Vagina (tissue), 2 donors: ENCODE measurements at regions not wholly inside any gene's neighbourhood (a gene's known extent, or its start where the extent isn't known, plus 50 kb on each side); places are given as distances from the start of the nearest gene placed in this dataset.

Experiments
- DNase-seq, 2 donors: peaks; one replicate each; pipeline ENCODE4 v3.0.0-alpha.2; 2017; ENCODE audit errors: extremely low spot score in 2 of 2
- H3K27ac ChIP-seq: fragments of 200-600 bp; sonication (generic); one replicate; pipeline ENCODE4 v1.5.1; 2019
- H3K27me3 ChIP-seq: fragments of 200-600 bp; sonication (generic); one replicate; pipeline ENCODE4 v1.5.1; 2019
- H3K36me3 ChIP-seq, 2 donors: fragments of 200-600 bp; sonication (generic); one replicate each; pipeline ENCODE4 v1.5.1; 2017 to 2019
- H3K4me1 ChIP-seq: fragments of 200-600 bp; sonication (generic); one replicate; pipeline ENCODE4 v1.5.1; 2019
- H3K4me3 ChIP-seq, 2 donors: fragments of 200-600 bp; sonication (generic); 1 replicate in 1 of 2; 2 replicates in 1 of 2; pipeline ENCODE4 v1.5.1; 2016 to 2019
- H3K9me3 ChIP-seq: fragments of 200-600 bp; sonication (generic); one replicate; pipeline ENCODE4 v1.5.1; 2019
- POLR2A ChIP-seq, 2 donors: fragments of 450-650 bp; IDR thresholded peaks; one replicate each; pipeline ENCODE4 v1.6.1; 2017; ENCODE audit warnings: antibody characterized with exemption in 2 of 2, mild to moderate bottlenecking in 2 of 2, moderate library complexity in 2 of 2
- POLR2AphosphoS5 ChIP-seq, 2 donors: sonication (generic); formaldehyde crosslinking; IDR thresholded peaks; one replicate each; pipeline ENCODE4 v1.9.0; 2017; ENCODE audit warnings: antibody characterized with exemption in 2 of 2, mild to moderate bottlenecking in 2 of 2, low read depth in 1 of 2; ENCODE audit not compliant: insufficient read depth in 1 of 2
- intact Hi-C: fragments of 100-400 bp; cut with DNase I; formaldehyde crosslinking; loops from one replicate; pipeline ENCODE4 v1.15.1; 2023
- TF ChIP-seq, protein P1 (sequence below), 3 experiments: fragments of 450-650 bp in 2 of 3; fragments of 200-600 bp in 1 of 3; sonication (generic) in 1 of 3; IDR thresholded peaks; one replicate each; pipeline ENCODE4 v1.5.1; 2017 to 2019; ENCODE audit warnings: antibody characterized with exemption in 3 of 3, mild to moderate bottlenecking in 2 of 3, moderate library complexity in 2 of 3

DNA sequence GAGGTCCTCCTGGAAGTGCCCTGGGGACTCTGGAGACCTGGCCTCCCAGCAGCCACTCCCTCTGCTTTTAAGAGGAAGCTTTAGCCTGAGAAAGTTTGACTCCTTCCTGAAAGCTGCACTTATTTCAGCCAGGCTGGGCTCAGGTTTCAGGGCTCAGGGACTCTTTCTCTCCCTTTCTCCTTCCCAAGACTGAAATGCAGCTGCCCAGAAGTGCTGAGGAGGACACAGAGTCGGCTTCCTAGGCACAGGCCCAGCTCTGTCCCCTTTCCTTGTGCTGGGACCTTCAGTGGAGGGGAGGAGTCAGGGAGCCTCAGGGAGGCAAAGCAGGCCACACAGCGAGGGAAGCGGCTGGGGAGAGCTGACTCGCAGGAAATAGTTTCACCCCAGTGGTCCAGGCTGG lies 137.3 kb downstream of the NAV1 start:
- H3K27ac ChIP-seq, result peak overlapping the region; percentile 8
- peaks cover 24% of the 10 kb centered on the region for H3K4me1 ChIP-seq
- no peaks in the 10 kb centered on the region for H3K9me3 ChIP-seq
- DNase-seq, result no peak
- H3K4me3 ChIP-seq, result no peak overlapping the region
- no peaks in the 10 kb centered on the region for H3K36me3 ChIP-seq
- no peaks in the 10 kb centered on the region for H3K27me3 ChIP-seq
- intact Hi-C loops, result no loop called here
- no peak for TF ChIP-seq POLR2AphosphoS5 (IDR thresholded peaks at IDR 0.05; ENCODE audit: insufficient read depth in 1 of 2, low read depth in 1 of 2)
- TF ChIP-seq POLR2A (IDR thresholded peaks at IDR 0.05), result no peak
- TF ChIP-seq, protein P1, sequence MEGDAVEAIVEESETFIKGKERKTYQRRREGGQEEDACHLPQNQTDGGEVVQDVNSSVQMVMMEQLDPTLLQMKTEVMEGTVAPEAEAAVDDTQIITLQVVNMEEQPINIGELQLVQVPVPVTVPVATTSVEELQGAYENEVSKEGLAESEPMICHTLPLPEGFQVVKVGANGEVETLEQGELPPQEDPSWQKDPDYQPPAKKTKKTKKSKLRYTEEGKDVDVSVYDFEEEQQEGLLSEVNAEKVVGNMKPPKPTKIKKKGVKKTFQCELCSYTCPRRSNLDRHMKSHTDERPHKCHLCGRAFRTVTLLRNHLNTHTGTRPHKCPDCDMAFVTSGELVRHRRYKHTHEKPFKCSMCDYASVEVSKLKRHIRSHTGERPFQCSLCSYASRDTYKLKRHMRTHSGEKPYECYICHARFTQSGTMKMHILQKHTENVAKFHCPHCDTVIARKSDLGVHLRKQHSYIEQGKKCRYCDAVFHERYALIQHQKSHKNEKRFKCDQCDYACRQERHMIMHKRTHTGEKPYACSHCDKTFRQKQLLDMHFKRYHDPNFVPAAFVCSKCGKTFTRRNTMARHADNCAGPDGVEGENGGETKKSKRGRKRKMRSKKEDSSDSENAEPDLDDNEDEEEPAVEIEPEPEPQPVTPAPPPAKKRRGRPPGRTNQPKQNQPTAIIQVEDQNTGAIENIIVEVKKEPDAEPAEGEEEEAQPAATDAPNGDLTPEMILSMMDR (IDR thresholded peaks at IDR 0.05), result no peak

GRCh38 chr1:201676641-201677040 lies 137.7 kb downstream of the NAV1 start:
- H3K36me3 ChIP-seq, result no peaks in the 10 kb centered on the region
- H3K27ac ChIP-seq, result no peak overlapping the region
- DNase-seq, result no peak
- TF ChIP-seq POLR2A (IDR thresholded peaks at IDR 0.05) (no peak), POLR2AphosphoS5 (IDR thresholded peaks at IDR 0.05; ENCODE audit: insufficient read depth in 1 of 2, low read depth in 1 of 2) (no peak)
- no peaks in the 10 kb centered on the region for H3K27me3 ChIP-seq
- H3K9me3 ChIP-seq, result no peaks in the 10 kb centered on the region
- H3K4me3 ChIP-seq, result no peak overlapping the region
- intact Hi-C loops, result no loop called here
- peaks cover 24% of the 10 kb centered on the region for H3K4me1 ChIP-seq

DNA sequence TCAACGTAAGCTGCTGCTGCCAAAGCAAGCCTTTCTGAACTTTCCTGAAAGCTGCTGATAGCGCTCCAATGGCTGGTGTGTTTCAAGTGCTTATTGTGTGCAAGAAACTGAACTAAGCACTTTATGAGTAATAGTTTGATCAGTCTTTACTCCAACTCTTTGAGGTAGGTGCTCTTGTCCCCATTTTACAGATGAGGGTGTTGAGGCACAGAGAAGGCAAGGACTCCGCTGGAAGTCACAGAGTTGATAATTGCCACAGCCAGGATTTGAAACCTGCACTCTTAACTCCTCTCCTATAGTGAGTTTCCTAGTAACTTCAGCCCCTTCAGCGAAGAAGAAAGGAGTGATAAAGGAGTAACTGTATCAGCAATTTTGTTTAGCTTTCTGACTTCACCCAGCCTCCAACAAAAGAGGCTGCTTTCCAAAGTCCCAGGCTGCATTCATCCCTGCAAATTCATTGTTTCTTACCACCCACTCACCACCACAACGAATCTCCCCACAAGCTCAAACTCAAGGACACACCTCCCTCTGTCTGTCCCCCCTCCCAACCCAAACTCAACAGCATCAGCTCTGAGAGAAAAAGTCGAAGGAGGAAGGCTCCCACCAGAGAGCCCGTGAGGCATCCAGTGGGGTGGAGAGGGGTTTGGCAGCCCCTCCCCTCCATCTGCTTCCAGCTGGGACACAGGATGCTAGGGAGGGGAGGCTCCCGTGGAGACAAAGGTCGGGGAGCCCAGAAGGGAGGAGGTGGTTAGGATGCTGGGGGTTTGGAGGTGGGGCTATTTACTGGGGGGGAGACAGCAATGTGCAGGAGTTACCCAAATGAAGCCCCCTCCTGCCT lies 139.6 kb downstream of the NAV1 start:
- DNase-seq, result no peak
- no peaks in the 10 kb centered on the region for H3K36me3 ChIP-seq
- no peak overlapping the region for H3K27ac ChIP-seq
- intact Hi-C loops, result no loop called here
- peaks cover 22% of the 10 kb centered on the region for H3K4me1 ChIP-seq
- H3K4me3 ChIP-seq, result no peak overlapping the region
- TF ChIP-seq POLR2AphosphoS5 (IDR thresholded peaks at IDR 0.05; ENCODE audit: insufficient read depth in 1 of 2, low read depth in 1 of 2), result no peak
- TF ChIP-seq POLR2A (IDR thresholded peaks at IDR 0.05), result no peak
- TF ChIP-seq, protein P1 (IDR thresholded peaks at IDR 0.05), result no peak
- H3K9me3 ChIP-seq, result no peaks in the 10 kb centered on the region
- no peaks in the 10 kb centered on the region for H3K27me3 ChIP-seq

DNA sequence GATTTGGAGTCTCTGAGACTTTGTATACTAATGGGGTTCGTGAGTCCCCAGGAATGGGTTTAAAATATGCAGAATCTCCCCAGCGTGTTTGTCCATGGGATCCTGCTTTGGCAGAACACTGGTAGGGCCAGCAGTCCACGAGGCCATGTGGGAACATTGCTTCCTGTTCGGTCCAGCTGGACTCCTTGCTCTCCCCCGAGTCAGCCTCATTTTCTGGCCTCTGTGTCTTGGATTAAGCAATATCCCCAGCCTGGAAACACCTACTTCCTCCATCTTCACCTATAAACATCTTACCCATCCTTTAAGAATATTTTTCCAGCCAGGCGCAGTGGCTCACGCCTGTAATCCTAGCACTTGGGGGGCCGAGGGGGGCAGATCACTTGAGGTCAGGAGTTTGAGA lies 142.4 kb downstream of the NAV1 start:
- H3K4me3 ChIP-seq, result no peak overlapping the region
- no peak overlapping the region for H3K27ac ChIP-seq
- DNase-seq, result no peak
- no peaks in the 10 kb centered on the region for H3K36me3 ChIP-seq
- intact Hi-C loops, result no loop called here
- H3K4me1 ChIP-seq, result peaks cover 8% of the 10 kb centered on the region
- TF ChIP-seq POLR2AphosphoS5 (IDR thresholded peaks at IDR 0.05; ENCODE audit: insufficient read depth in 1 of 2, low read depth in 1 of 2), result no peak
- TF ChIP-seq, protein P1 (IDR thresholded peaks at IDR 0.05), result no peak
- TF ChIP-seq POLR2A (IDR thresholded peaks at IDR 0.05), result no peak
- no peaks in the 10 kb centered on the region for H3K27me3 ChIP-seq
- no peaks in the 10 kb centered on the region for H3K9me3 ChIP-seq

DNA sequence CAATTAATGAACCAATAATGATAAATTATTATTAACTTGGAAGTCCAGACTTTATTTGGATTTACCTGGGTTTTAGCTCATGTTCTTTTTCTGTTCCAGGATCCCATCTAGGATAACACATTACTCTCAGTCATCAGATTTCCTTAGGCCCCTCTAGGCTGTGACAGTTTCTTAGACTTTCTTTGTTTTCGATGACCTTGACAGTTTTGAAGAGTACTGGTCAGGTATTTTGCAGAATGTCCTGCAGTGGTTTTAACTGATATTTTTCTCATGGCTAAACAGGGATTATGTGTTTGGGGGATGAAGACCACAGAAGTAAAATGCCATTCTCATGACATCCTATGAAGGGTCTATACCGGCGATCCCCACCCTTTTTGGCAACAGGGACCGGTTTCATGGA lies 144.0 kb downstream of the NAV1 start:
- Histone ChIP-seq H3K4me1 (no peaks in the 10 kb centered on the region), H3K36me3 (no peaks in the 10 kb centered on the region), H3K4me3 (no peak overlapping the region), H3K9me3 (no peaks in the 10 kb centered on the region), H3K27me3 (no peaks in the 10 kb centered on the region), H3K27ac (no peak overlapping the region)
- DNase-seq, result no peak
- intact Hi-C loops, result no loop called here
- TF ChIP-seq POLR2A (IDR thresholded peaks at IDR 0.05) (no peak), POLR2AphosphoS5 (IDR thresholded peaks at IDR 0.05; ENCODE audit: insufficient read depth in 1 of 2, low read depth in 1 of 2) (no peak)
- TF ChIP-seq, protein P1 (IDR thresholded peaks at IDR 0.05), result no peak
